ENCODE measurements at regions not wholly inside any gene's neighbourhood (a gene's known extent, or its start where the extent isn't known, plus 50 kb on each side); places are given as distances from the start of the nearest gene placed in this dataset.

DNA sequence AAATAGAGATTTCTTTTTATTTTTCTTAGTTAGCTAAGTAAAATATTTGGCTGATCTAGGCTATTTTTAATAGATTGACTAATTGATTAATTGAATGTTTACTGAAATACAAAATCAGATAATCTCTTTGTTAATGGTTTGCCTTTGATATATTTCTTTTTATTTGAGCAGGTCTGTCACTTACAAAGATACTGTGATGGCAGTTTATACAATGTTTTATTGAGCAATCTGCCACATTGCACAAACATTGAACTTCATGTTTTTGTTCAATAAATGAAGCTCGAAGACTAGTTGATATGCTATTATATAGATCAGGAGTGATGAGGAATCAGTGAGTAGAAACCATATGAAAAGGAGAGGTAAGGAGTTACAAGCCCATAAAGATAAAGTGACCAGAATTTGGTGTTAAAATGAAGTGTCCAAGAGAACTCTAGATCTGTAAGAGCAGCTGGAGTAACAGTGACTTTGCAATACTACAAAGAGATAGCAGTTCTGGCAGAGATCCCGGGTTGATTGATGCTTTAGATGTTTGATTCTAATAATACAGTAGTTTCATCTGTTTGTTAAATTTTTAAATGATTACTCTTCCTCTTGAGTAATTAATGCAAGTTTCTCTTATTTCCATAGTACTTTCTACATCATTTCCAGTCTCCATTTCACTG lies 574.2 kb downstream of the CCDC85A start:
- Histone ChIP-seq H3K27me3 (ENCODE audit: control insufficient read depth, insufficient read depth, low read length) (no peaks in the 10 kb centered on the region), H3K36me3 (ENCODE audit: control insufficient read depth, insufficient read depth, low read length) (no peaks in the 10 kb centered on the region), H3K4me3 (ENCODE audit: low read length) (no peak overlapping the region), H3K9me3 (replicated peaks; ENCODE audit: control insufficient read depth, low read depth, low read length) (peaks cover 2% of the 10 kb centered on the region), H3K4me1 (ENCODE audit: control insufficient read depth, insufficient read depth, low read length) (no peaks in the 10 kb centered on the region), H3K27ac (ENCODE audit: low read length) (no peak overlapping the region)
- DNase-seq, result no peak
- no CpG with 5 or more reads among the region's 2 CpGs for WGBS (ENCODE audit: insufficient coverage)

DNA sequence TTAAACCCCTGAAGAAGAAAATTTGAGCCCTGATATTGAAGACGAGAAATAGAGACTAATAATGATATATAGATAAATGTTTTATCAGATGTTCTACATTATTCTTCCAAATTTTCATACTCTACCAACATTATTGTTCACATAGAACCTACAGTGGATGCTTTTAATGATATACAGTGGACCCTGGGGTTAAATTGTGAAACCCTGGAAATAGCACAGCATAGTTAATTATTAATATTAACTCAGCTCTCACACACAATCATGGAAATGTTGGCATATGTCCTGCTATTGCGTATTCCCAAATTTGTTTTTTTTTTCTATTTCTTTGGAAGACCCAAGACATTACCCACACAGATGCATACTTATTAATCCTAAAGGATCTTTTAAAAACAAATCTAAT lies 579.9 kb downstream of the CCDC85A start:
- DNase-seq, result no peak
- H3K4me3 ChIP-seq (ENCODE audit: low read length), result no peak overlapping the region
- no peaks in the 10 kb centered on the region for H3K36me3 ChIP-seq (ENCODE audit: control insufficient read depth, insufficient read depth, low read length)
- H3K27me3 ChIP-seq (ENCODE audit: control insufficient read depth, insufficient read depth, low read length), result no peaks in the 10 kb centered on the region
- H3K9me3 ChIP-seq (replicated peaks; ENCODE audit: control insufficient read depth, low read depth, low read length), result peaks cover 2% of the 10 kb centered on the region
- no peaks in the 10 kb centered on the region for H3K4me1 ChIP-seq (ENCODE audit: control insufficient read depth, insufficient read depth, low read length)
- H3K27ac ChIP-seq (ENCODE audit: low read length), result no peak overlapping the region
- no CpG with 5 or more reads among the region's 2 CpGs for WGBS (ENCODE audit: insufficient coverage)

DNA sequence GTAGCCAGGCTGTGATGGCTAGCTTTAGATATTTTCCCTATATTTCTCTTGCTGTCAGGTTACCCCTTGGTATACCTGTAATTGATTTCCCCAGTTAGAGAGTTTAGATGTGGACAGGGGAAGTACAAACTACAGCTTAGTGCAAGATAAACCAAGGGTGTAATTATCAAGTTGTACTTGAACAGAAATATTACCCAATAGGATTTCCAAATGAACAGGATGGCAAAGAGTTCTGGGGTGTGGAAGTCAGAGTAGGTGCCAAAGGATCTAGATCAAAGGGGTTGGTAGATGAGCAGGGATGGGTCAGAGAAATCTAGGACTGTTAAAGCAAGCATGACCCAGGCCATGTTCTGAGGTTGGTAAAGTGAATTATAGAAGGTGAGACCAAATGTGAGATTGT lies 585.2 kb downstream of the CCDC85A start:
- Histone ChIP-seq H3K9me3 (replicated peaks; ENCODE audit: control insufficient read depth, low read depth, low read length) (no peaks in the 10 kb centered on the region), H3K27me3 (ENCODE audit: control insufficient read depth, insufficient read depth, low read length) (no peaks in the 10 kb centered on the region), H3K27ac (ENCODE audit: low read length) (no peak overlapping the region), H3K4me3 (ENCODE audit: low read length) (no peak overlapping the region), H3K4me1 (ENCODE audit: control insufficient read depth, insufficient read depth, low read length) (no peaks in the 10 kb centered on the region), H3K36me3 (ENCODE audit: control insufficient read depth, insufficient read depth, low read length) (no peaks in the 10 kb centered on the region)
- DNase-seq, result no peak

DNA sequence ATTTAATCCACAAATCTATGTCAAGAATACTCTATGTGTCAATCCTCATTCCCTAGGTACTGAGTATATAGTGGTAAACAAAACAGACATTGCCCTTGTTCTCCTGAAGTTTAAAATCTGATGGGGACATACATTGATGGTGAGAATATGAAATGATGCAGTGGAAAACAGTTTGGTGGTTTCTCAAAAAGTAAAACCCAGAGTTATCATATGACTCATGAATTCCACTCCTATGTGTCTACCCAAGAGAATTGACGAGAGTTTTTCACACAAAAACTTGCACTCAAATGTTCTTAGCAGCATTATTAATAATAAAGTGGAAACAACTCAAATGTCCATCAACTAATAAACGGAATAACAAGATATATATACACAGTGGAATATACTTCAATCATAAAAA lies 586.7 kb downstream of the CCDC85A start:
- H3K4me1 ChIP-seq (ENCODE audit: control insufficient read depth, insufficient read depth, low read length), result no peaks in the 10 kb centered on the region
- no CpG with 5 or more reads among the region's 2 CpGs for WGBS (ENCODE audit: insufficient coverage)
- H3K27ac ChIP-seq (ENCODE audit: low read length), result no peak overlapping the region
- H3K36me3 ChIP-seq (ENCODE audit: control insufficient read depth, insufficient read depth, low read length), result no peaks in the 10 kb centered on the region
- H3K9me3 ChIP-seq (replicated peaks; ENCODE audit: control insufficient read depth, low read depth, low read length), result no peaks in the 10 kb centered on the region
- DNase-seq, result no peak
- no peaks in the 10 kb centered on the region for H3K27me3 ChIP-seq (ENCODE audit: control insufficient read depth, insufficient read depth, low read length)
- H3K4me3 ChIP-seq (ENCODE audit: low read length), result no peak overlapping the region

DNA sequence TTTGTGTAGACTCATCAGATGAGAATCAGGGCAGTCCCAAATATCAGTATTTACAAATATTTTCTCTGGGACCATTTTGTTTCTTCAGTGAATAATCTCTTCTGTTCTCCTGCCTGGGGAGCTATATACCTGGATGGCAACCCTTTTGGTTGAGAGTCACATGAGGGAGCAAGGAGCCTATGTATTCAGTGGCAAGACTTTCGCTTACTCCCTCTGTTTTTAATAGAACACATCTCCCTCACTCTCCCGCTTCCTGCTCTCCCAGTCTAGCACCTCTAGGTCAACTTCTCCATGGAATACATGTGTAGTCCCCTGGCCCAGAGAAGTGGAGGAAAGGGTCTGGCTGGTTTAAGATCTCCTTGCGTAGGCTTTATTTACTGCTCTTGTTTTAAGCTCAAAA lies 600.3 kb downstream of the CCDC85A start:
- Histone ChIP-seq H3K9me3 (replicated peaks; ENCODE audit: control insufficient read depth, low read depth, low read length) (no peaks in the 10 kb centered on the region), H3K4me3 (ENCODE audit: low read length) (no peak overlapping the region), H3K27ac (ENCODE audit: low read length) (no peak overlapping the region), H3K36me3 (ENCODE audit: control insufficient read depth, insufficient read depth, low read length) (no peaks in the 10 kb centered on the region), H3K4me1 (ENCODE audit: control insufficient read depth, insufficient read depth, low read length) (no peaks in the 10 kb centered on the region), H3K27me3 (ENCODE audit: control insufficient read depth, insufficient read depth, low read length) (no peaks in the 10 kb centered on the region)
- DNase-seq, result no peak
- 100% methylated on average over 1 of the region's 3 CpGs for WGBS (ENCODE audit: insufficient coverage)

DNA sequence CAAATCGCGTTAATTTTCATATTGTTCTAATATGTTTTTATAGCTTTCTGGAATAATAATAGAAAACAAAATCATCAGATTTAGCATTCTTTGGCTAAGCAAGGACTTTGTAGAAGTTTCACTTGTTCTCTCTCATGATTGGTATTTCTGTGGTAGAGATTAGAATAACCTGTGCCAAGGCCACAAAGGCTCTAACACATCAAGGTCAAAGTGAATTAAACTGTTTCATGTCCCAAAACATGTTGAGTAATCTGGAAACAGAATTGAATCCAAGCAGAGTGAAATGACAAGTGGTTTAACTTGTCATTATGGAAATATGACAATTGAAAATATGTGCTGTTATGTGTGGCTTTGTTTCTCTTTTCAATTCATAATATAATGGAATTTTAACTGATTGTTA lies 617.4 kb downstream of the CCDC85A start:
- Histone ChIP-seq H3K9me3 (replicated peaks; ENCODE audit: control insufficient read depth, low read depth, low read length) (no peaks in the 10 kb centered on the region), H3K36me3 (ENCODE audit: control insufficient read depth, insufficient read depth, low read length) (no peaks in the 10 kb centered on the region), H3K27me3 (ENCODE audit: control insufficient read depth, insufficient read depth, low read length) (no peaks in the 10 kb centered on the region), H3K4me3 (ENCODE audit: low read length) (no peak overlapping the region), H3K4me1 (ENCODE audit: control insufficient read depth, insufficient read depth, low read length) (no peaks in the 10 kb centered on the region), H3K27ac (ENCODE audit: low read length) (no peak overlapping the region)
- no CpG with 5 or more reads among the region's 2 CpGs for WGBS (ENCODE audit: insufficient coverage)
- no peak for DNase-seq

DNA sequence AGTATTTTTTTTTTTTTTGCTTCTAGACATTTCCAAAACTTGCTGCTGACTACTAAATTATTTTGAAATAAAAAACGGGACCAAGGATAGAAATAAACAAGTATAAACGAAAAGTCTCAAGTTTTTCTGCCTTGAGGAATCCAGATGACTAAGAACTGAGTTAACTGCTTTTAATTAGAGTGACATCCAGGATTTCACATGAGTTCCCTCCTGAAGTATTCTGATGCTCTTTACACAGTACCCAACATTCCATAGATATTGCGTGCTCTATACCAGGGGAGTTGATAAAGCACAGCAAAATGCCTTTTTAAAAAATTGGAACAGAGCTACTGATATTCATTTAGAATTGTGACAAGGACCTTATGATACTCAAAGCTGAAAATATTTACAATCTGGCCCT lies 618.0 kb downstream of the CCDC85A start:
- Histone ChIP-seq H3K4me1 (ENCODE audit: control insufficient read depth, insufficient read depth, low read length) (no peaks in the 10 kb centered on the region), H3K27me3 (ENCODE audit: control insufficient read depth, insufficient read depth, low read length) (no peaks in the 10 kb centered on the region), H3K4me3 (ENCODE audit: low read length) (no peak overlapping the region), H3K36me3 (ENCODE audit: control insufficient read depth, insufficient read depth, low read length) (no peaks in the 10 kb centered on the region), H3K9me3 (replicated peaks; ENCODE audit: control insufficient read depth, low read depth, low read length) (no peaks in the 10 kb centered on the region), H3K27ac (ENCODE audit: low read length) (no peak overlapping the region)
- WGBS (ENCODE audit: insufficient coverage), result no CpG with 5 or more reads among the region's 3 CpGs
- DNase-seq, result no peak

DNA sequence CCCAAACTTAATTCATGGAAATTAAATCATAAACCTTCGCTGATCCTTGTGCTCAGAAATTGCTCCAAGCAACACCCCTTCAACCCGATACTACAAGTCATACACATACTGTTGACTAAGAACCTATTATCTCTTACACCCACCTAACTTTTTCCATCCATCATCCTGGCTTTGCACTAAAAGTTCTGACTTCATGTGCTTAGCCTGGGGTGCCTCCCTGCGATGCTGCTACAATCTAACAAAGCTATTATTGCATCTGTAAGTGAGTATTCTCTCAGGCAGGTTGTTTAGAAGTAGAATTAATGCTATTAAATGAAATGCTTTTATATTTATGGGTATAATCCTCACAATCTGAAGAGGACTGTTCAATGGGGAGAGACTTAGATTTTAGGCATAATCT lies 619.8 kb downstream of the CCDC85A start:
- H3K36me3 ChIP-seq (ENCODE audit: control insufficient read depth, insufficient read depth, low read length), result no peaks in the 10 kb centered on the region
- H3K4me3 ChIP-seq (ENCODE audit: low read length), result no peak overlapping the region
- no peak overlapping the region for H3K27ac ChIP-seq (ENCODE audit: low read length)
- 84% methylated on average over 2 of the region's 3 CpGs for WGBS (ENCODE audit: insufficient coverage)
- no peaks in the 10 kb centered on the region for H3K4me1 ChIP-seq (ENCODE audit: control insufficient read depth, insufficient read depth, low read length)
- H3K27me3 ChIP-seq (ENCODE audit: control insufficient read depth, insufficient read depth, low read length), result no peaks in the 10 kb centered on the region
- no peak for DNase-seq
- H3K9me3 ChIP-seq (replicated peaks; ENCODE audit: control insufficient read depth, low read depth, low read length), result no peaks in the 10 kb centered on the region

DNA sequence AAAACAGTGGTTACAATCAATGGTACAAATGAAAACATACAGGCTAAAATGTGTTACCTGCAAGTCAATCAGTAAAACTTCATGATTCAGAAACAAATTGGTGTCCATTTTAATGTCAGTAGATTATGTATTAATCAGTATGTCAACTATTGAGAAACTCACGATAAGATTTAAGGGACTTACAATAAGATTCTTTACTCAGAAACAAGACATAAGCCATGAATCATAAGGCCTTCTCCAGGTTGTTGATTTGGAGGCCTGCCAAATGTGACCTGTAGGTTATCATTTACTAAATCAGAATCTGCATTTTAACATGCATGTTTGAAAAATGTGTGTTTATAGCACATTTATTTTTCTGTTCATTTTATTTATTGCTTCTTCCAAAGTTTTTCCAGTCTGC lies 623.1 kb downstream of the CCDC85A start:
- H3K27me3 ChIP-seq (ENCODE audit: control insufficient read depth, insufficient read depth, low read length), result no peaks in the 10 kb centered on the region
- no CpG with 5 or more reads among the region's 1 CpG for WGBS (ENCODE audit: insufficient coverage)
- DNase-seq, result no peak

DNA sequence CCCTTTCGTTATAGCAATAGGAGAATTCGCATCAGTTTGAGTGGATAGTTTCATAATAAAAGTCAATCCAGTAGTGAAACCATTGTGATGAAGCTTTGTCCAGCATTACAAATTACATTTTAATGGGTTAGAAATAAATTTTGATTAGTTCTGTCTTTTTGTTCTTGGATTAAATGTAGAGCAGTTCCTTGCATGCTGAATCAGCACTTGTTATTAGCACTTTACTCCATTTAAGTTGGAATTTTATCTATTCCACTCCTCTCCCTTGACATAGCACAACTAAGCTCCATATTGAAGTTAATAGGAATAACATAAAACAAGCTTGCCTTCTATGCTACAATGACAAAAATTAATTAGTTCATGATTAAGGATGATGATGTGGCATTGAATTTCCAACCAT lies 624.1 kb downstream of the CCDC85A start:
- Histone ChIP-seq H3K9me3 (replicated peaks; ENCODE audit: control insufficient read depth, low read depth, low read length) (no peaks in the 10 kb centered on the region), H3K27me3 (ENCODE audit: control insufficient read depth, insufficient read depth, low read length) (no peaks in the 10 kb centered on the region), H3K36me3 (ENCODE audit: control insufficient read depth, insufficient read depth, low read length) (no peaks in the 10 kb centered on the region), H3K4me1 (ENCODE audit: control insufficient read depth, insufficient read depth, low read length) (no peaks in the 10 kb centered on the region), H3K4me3 (ENCODE audit: low read length) (no peak overlapping the region), H3K27ac (ENCODE audit: low read length) (no peak overlapping the region)
- no peak for DNase-seq
- no CpG with 5 or more reads among the region's 2 CpGs for WGBS (ENCODE audit: insufficient coverage)

More for the DNA sequence above, 623.1 kb downstream of the CCDC85A start:
- Histone ChIP-seq H3K4me3 (ENCODE audit: low read length) (no peak overlapping the region), H3K4me1 (ENCODE audit: control insufficient read depth, insufficient read depth, low read length) (no peaks in the 10 kb centered on the region), H3K9me3 (replicated peaks; ENCODE audit: control insufficient read depth, low read depth, low read length) (no peaks in the 10 kb centered on the region), H3K36me3 (ENCODE audit: control insufficient read depth, insufficient read depth, low read length) (no peaks in the 10 kb centered on the region), H3K27ac (ENCODE audit: low read length) (no peak overlapping the region)

DNA sequence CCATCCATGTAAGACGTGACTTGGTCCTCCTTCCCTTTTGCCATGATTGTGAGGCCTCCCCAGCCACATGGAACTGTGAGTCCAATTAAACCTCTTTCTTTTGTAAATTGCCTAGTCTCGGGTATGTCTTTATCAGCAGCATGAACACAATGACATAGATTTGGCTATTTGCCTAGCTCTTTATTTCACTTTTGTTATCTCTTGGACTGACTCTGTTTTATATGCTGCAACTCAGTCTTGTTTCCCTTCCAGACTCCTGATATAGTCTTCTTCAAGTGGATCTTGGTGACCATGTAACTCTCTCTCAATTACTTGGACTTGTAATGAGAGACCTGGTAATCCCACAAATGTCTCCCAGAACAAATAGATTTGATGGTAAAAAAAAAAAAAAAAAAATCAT lies 627.6 kb downstream of the CCDC85A start:
- H3K36me3 ChIP-seq (ENCODE audit: control insufficient read depth, insufficient read depth, low read length), result no peaks in the 10 kb centered on the region
- no peaks in the 10 kb centered on the region for H3K9me3 ChIP-seq (replicated peaks; ENCODE audit: control insufficient read depth, low read depth, low read length)
- no peaks in the 10 kb centered on the region for H3K27me3 ChIP-seq (ENCODE audit: control insufficient read depth, insufficient read depth, low read length)
- no peaks in the 10 kb centered on the region for H3K4me1 ChIP-seq (ENCODE audit: control insufficient read depth, insufficient read depth, low read length)
- no peak overlapping the region for H3K4me3 ChIP-seq (ENCODE audit: low read length)
- no peak overlapping the region for H3K27ac ChIP-seq (ENCODE audit: low read length)
- DNase-seq, result no peak
- WGBS (ENCODE audit: insufficient coverage), result 72% methylated on average over 2 of the region's 2 CpGs

Data from muscle of leg (tissue), 3 donors.